NCI-H460 (cell line): ENCODE measurements at regions not wholly inside any gene's neighbourhood (a gene's known extent, or its start where the extent isn't known, plus 50 kb on each side); places are given as distances from the start of the nearest gene placed in this dataset.
"Not testable (repeated sequence)": the region's sequence is repeated elsewhere in the genome, so short reads cannot be mapped to it uniquely, and the experiment has no call there.

Source experiments
- DNase-seq: peaks from one replicate; pipeline ENCODE4 v3.0.0-alpha.2; 2016; ENCODE audit warnings: low read depth; ENCODE audit errors: extremely low read depth

DNA sequence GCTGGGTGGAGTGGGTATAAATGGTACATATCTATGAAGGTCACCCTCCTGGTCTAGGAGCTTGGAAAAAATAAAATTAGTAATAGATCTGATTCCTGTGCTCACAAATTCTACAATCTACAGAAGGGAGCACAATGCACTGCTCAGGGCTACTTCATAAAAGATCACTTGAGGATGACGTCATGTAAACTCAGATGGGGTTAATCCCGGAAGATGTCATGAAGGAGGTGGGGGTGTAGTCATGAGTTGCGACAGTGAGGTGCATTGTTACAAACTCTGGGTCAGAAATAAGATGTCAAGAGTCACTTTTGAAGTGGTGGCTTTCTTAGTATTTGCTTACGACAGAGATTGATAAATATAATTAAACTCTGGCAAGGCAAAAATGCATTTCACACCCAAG lies 68.2 kb downstream of the LHX9 start:
- no peak for DNase-seq

DNA sequence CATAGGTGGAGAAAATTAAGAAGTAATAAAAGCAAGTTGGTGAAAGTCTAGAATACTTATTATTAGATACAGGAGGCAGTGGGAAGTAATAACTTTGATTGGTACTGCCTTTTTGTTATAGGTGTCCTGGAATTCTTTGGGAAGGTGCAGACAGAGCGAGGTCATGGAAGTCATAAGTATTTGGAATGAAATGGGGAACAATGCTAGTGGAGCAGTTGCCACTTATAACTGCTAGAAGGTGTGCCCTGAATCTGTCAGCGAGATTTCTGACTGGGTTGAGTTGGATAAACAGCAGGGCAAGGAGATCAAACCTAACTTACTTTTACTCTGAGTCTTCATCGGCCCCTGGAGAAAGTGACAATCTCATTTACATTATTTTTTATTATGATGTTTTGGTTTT lies 69.6 kb downstream of the LHX9 start:
- DNase-seq = no peak

DNA sequence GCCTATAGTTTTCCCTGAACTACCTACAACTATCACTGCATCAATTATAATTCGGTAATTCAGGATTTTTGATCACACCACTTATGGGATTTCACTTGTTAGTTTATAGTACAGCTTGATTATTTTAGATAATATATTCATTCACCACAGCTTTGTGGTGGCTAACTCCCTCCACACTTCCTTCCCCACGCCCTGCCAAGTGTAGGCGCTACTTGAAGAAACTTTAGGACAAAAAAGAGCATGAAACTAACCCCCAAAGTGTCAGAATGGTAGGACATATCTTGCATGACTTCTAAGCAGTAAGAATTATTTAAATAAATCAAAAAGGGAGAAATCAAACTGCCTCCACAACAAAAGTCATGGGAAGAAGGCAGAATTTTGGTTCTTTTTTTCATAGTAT lies 70.1 kb downstream of the LHX9 start:
- DNase-seq = no peak

DNA sequence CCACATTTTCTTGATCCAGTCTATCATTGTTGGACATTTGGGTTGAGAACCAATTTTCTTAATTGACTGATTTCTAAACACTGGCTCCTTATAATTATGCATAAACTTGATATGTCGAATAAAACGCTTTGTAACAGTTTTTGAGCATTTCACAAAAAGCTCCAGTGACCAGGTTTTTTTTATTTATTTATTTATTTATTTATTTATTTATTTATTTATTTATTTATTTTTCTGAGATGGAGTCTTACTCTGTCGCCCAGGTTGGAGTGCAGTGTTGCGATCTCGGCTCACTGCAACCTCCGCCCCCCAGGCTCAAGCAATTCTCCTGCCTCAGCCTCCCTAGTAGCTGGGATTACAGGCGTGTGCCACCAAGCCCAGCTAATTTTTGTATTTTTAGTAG lies 71.4 kb downstream of the LHX9 start:
- DNase-seq = not testable (repeated sequence)

DNA sequence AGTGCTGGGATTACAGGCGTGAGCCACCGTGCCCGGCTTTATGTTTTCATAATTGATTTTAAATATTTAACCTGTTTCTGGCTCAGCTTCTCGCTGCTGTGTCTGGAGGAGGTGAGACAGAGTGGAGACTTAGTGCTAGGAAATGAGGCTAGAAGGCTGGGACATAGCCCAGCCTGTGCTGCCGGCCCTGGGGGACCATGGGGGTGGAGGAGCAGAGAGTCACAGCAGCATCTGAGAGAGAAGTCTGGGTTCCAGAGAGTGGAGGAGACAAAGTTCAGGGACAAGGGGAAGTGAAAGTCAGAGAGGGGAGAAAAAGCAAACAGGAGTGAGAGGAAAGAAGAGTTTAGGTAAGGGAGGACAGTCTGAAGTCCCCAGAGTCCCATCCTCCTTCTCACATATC lies 71.9 kb downstream of the LHX9 start:
- no peak for DNase-seq

DNA sequence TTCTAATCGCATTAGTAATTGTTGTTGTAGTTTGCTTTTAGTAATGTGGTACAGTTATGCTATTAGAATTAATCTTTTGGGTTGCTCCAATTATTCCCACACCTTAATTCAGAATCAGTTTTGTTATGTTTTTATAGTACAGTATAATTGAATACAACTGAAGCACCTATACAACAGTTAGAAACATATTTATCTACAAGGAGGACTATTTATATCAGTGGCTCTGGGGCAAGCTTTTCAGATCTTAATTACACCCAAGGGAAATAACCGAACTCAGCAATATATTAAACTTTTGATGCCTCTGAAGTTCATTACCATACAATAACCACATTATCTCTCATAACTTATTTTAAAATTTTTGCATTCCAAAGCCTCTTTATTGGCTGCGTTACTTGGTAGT lies 74.4 kb downstream of the LHX9 start:
- DNase-seq = no peak

DNA sequence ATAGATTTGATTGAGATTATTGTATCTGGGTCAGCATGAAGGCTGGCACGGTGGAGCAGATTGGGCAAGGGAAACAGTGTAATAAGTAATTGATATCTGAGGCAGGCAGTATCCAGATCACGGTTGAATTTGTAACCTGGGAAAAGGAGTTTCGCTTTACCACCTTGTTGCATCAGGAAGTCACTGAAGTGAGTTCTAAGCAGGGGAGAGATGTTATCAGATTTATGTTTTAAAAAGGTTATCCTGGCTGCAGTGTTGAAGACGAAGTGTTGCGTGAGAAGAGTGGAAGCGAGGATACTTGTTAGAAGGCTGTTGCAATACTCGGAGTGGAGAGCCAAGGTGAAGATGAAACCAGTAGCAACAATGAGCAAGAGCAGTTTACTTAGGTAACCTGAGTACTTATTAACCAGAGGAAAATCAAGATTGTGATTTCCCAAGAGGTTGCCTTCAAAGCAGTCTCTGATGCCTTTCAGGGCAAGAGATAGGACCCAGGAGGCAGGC lies 77.8 kb downstream of the LHX9 start:
- DNase-seq = no peak

DNA sequence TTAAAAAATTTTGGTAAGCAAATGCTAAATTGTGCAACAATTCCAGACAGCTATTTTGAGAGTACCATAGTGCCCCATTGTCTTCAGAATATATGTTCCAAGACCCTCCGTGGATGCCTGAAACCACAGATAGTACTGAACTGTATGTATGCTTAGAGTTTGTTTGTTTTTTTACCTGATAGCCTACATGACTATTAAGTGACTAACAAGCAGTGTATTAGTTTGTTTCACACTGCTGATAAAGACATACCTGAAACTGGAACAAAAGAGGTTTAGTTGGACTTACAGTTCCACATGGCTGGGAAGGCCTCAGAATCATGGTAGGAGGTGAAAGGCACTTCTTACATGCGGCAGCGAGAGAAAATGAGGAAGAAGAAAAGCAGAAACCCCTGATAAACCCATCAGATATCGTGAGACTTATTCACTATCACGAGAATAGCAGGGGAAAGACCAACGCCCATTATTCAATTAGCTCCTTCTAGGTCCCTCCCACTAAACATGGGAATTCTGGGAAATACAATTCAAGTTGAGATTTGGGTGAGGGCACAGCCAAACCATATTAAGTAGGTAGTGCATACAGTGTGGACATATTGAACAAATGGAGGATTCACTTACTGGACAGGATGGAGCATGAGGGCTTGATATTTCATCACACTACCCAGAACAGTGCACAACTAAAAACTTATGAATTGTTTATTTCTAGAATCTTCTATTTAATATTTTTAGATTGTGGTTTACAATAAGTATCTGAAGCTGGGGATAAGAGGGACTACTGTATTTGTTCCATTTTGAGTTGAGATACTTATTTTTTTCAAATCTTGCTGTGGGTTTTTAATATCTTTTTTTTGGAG lies 78.5 kb downstream of the LHX9 start:
- no peak for DNase-seq

DNA sequence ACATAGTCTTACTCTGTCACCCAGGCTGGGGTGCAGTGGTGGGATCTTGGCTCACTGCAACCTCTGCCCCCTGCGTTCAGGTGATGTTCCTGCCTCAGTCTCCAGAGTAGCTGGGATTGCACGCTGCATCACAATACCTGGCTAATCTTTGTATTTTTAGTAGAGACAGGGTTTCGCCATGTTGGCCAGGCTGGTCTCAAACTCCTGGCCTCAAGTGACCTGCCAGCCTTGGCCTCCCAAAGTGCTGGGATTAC lies 79.0 kb downstream of the LHX9 start:
- DNase-seq = not testable (repeated sequence)

DNA sequence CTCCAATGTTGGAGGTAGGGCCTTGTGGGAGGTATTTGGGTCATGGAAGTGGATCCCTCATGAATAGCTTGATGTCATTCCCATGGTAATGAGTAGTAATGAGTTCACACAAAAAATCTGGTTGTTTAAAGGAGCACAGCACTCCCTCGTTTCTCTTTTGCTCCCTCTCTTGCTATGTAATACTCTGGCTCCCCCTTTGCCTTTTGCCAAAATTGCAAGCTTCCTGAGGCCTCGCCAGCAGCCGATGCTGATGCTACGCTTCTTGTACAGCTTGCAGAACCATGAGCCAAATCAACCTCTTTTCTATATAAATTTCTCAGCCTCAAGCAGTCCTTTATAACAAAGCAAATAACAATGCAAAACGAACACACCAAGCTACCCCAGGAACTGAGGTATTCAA lies 80.9 kb downstream of the LHX9 start:
- DNase-seq = no peak

DNA sequence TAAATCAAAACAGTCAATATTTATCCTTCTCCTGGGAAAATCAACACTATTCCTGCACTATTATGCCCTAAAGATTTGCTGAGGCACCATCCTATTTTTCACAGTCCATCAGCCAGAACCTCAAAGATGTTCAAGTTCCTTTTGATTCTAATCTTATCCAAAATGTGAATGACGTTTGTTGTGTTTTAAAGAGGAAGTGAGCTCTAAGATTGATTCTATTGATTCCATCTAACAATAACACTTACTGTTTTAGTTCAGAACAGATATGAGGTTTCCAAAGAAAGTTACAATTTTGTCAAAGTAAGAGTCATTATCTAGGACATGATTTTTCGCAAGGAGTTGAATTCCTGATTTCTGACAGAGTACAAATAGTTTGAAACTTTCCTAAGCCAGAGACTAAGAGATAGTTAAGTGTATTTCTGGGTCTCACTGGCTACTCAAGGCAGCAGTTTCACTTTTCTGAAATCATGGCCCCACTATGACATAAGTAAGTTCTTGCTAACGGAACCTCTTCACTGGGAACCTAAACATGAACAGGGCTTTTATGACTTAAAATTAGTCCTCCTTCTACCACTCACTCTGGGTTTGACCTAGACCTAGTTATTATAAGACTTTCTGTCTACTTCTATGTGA lies 84.7 kb downstream of the LHX9 start:
- no peak for DNase-seq

DNA sequence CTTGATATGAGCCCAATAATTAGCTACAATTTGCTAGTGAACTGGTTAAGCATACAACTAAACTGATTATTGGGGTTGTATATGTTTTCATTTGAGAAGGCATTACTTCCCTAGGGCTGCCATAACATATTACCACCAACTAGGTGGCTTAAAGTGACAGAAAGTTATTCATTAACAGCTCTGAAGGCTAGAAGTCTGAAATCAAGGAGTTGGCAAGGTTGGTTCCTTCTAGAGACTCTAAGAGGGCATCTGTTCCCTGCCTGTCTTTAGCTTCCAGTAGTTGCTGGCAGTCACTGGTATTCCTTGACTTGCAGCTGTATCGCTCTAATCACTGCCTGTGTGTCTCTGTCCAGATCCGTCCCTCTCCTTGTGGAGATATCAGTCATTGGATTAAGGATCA lies 86.3 kb downstream of the LHX9 start:
- no peak for DNase-seq

DNA sequence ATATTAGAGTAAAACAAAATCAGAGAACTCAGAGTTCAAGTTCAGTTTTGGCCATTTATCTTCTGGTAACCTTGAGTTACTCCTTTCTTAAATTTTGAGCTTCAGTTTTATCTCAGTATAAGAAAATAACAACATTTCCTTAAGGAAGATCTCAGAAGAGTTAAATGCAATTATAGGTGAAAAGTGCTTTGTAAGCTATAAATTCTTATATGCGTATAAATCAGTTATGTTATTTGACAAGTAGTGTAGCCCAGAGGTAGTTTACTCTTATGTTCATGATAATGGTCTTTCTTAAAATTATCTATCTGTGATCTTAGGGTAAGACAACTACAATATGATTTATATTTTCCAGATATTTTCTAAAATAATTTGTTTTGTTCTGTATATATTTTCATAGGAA lies 89.8 kb downstream of the LHX9 start:
- no peak for DNase-seq

DNA sequence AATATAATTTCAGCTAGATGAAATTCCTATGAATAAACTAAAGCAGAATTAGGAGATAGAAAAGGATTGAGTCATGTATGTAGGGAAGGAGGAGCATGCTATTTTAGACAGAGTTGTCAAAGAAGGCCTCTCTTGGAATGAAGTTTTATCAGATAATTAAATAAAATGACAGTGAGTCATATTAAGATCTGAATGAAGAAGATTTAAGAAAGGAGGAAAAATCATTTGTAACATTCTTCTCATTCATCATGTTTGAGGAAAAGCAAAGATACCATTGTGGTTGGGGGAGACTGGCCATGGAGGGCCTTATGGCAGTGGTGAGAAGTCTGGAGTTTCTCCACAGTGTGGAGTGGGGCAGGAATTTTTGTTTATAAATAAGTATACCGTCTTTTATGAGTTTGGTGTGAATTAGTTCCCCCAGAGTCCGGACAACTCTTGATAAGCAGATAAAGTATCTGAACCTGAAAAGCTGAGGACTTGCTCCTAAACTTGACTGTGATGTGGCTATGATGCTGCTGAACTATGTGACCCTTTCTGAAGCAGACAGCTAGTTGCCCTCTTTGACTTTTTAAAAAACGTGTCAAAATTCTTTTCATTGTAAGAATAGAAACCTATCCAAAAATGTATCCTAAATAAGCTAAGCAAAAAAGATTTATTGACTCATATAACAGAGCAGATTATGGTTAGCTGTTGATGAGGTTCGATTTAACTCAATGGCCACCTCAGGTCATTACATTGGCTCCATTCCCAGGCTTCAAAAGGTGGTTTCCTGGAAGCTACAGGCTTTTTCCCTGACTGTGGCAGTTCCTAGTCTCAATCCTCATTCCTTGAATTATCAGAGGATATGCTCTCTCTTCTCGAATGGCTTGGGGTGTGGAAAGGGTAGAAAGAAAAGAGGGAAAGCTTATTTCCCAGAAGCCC lies 90.8 kb downstream of the LHX9 start:
- no peak for DNase-seq

DNA sequence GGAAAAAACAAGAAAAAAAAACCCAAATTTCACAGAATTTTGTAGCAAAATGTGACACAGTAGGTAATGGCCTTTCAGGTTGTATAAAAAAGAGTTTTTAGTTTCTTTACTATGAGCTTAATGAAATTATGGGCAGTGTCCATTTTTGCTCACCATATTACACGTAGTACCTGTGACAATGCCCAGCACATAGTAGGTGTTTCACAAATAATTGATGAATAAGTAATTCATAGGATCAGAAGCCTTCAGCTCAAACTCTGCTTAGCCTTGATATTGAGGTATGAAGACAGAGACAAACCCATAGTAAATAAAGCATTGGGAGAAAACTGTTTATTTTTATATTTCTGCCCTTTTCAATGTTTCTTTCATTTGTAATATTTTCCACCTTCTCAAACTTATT lies 97.2 kb downstream of the LHX9 start:
- no peak for DNase-seq

DNA sequence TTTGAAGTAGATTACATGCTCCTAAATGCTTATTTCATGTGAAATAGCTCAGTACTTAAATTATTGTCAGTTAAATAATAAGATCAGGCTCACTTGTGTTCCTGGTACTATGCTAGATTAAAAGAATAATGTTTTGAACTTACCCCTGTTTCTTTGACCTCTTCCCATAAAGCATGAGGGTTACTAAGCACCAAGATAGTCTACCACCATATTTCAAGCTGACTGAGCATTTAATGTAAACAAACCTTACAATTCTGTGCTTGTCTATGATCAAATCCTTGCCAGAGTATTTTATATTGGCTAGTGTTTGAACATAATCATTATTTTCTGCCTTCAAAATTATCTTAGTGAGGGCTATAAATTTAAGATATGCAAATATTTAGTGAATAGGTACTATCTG lies 98.1 kb downstream of the LHX9 start:
- DNase-seq = no peak

DNA sequence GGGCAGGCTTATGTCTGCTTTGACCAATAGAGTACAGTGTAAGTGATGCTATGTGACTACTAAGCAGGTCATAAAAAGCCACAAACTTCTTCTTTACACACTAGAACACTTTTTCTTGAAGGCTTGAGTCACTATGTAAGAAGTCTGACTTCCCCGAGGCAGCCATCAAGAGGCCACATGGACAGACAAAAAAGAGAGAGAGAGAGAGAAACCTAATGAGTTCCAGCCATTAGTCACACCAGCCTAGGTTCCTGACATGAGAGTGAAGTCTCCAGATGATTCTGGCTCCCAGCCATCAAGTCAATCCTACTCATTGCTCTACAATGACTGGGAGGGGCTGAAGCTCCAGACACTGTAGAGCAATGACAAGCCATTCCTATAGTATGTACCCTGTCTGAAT lies 101.4 kb downstream of the LHX9 start:
- DNase-seq = peak; percentile 7

DNA sequence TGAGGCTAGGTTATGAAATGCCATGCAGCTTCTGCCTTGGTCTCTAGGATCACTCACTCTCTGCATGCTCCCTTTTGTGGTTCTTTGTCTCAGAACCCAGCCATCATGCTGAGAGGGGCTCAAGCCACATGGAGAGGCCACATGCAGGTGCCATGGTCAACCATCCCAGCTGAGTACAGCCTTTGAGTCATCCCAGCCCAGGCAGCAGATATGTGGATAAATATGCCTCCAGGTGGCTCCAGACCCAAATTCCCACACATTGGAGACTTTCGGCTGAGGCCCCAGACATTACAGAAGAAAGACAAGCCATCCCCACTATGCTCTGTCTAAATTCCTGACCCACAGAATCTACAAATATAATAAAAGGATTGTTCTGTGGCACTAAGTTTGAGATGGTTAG lies 102.0 kb downstream of the LHX9 start:
- no peak for DNase-seq

DNA sequence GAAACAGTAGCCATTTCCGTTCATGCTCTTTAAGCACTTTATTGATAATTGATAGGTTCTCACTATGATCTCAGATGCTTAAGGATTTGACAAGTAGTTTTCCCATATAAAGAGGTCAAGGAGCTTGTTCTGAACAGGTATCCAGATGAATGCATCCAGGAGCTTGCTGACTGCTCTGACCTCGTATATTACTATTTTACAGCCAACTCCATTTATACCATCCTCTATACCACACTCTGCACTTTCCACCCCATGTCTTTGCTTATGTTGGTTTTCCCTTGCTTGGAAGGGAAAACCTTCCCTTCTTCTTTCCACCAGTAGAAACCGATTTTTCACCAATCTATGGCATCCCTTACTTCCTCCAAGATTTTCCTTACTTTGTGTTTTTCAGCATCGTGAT lies 107.2 kb downstream of the LHX9 start:
- no peak for DNase-seq

DNA sequence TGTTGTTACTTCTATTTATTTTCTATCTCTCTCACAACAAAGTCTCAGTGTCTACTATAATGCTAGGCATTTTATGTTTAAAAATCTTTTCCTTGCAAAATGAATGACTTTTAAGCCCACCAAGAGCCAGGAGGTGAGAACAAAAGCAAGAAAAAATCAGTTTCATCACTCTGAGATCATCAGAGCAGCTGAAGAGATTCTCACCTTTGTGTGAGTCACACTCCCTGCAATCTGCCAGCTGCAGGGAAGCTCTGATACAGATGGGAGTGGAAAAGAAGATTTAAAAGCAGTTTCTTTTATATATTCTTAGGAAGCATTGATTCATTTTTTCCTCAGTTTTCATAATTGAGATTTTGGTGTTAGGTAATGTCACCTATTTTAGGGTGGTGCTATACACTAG lies 107.6 kb downstream of the LHX9 start:
- DNase-seq = peak; percentile 30

DNA sequence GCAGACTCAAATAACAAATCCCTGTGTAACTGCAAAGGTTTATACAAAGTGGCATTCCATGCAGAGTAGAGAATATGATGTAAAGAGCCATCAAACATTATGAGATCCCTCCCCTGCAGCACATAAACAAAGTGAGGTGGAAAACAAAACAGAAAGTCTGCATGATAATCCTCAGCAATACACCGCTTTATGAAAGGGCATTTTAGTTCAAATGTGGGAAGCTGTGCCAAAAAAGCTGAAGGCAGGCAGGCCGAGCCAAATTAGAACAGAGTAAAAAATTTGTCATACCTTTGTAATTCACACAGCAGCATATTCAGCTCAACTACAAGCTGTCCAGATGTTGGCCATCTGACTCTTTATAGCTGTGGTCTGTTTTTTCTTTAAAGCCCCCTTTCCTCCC lies 113.5 kb downstream of the LHX9 start:
- no peak for DNase-seq

DNA sequence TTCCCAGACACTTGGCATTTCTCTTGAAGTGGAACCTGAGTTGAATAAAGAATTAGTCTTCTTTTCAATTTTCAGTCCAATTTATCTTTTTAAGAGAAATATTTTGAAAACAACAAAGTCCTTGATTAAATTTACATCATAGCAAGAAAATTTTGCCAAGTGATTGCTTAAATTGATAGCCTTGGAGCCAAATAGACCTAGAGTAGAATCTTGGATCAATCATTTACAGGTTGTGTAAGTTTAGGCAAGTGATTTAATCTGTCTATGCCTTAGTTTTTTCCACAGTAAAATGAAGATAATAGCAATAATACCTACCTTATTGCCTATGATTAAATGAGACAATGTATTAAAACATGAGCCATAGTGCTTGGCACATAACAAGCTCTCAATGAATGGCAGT lies 113.9 kb downstream of the LHX9 start:
- no peak for DNase-seq
